Astrocyte (in vitro differentiated cells and primary cell): ENCODE measurements at regions not wholly inside any gene's neighbourhood (a gene's known extent, or its start where the extent isn't known, plus 50 kb on each side); places are given as distances from the start of the nearest gene placed in this dataset.

Source experiments
- DNase-seq: peaks from one replicate; pipeline ENCODE4 v3.0.0-alpha.2; 2010; ENCODE audit warnings: low read depth
- FAIRE-seq: peaks from 2 replicates; lab custom pipeline; 2011; peaks lifted over from hg19 to GRCh38; lab: Jason Lieb, UNC
- H2AFZ ChIP-seq: 2 replicates; pipeline ENCODE4 v1.6.0; 2012; ENCODE audit warnings: low read depth, low read length, inconsistent platforms
- H3K27ac ChIP-seq: 2 replicates; pipeline ENCODE4 v1.5.1; 2011; ENCODE audit warnings: low read depth, low read length, inconsistent platforms
- H3K27me3 ChIP-seq: 2 replicates; pipeline ENCODE4 v1.6.0; 2011; ENCODE audit warnings: low read length, inconsistent platforms; ENCODE audit not compliant: insufficient read depth
- H3K36me3 ChIP-seq: 2 replicates; pipeline ENCODE4 v1.5.1; 2011; ENCODE audit warnings: low read length, inconsistent platforms; ENCODE audit not compliant: insufficient read depth
- H3K4me1 ChIP-seq: 2 replicates; pipeline ENCODE4 v1.5.1; 2011; ENCODE audit warnings: low read length, inconsistent platforms; ENCODE audit not compliant: insufficient read depth
- H3K4me2 ChIP-seq: 2 replicates; pipeline ENCODE4 v1.6.0; 2012; ENCODE audit warnings: low read length, inconsistent platforms
- H3K4me3 ChIP-seq: 2 replicates; pipeline ENCODE4 v1.5.1; 2011; ENCODE audit warnings: low read depth, mild to moderate bottlenecking, low read length, inconsistent platforms; ENCODE audit not compliant: insufficient read depth
- H3K79me2 ChIP-seq: 2 replicates; pipeline ENCODE4 v1.6.0; 2012; ENCODE audit warnings: mild to moderate bottlenecking, low read length, inconsistent platforms; ENCODE audit not compliant: insufficient read depth
- H3K9ac ChIP-seq: 2 replicates; pipeline ENCODE4 v1.6.0; 2012; ENCODE audit warnings: mild to moderate bottlenecking, low read length, inconsistent platforms
- H3K9me3 ChIP-seq: 2 replicates; pipeline ENCODE4 v1.5.1; 2012; ENCODE audit warnings: low read depth, mild to moderate bottlenecking, low read length, inconsistent platforms; ENCODE audit not compliant: insufficient read depth
- H4K20me1 ChIP-seq: 2 replicates; pipeline ENCODE4 v1.6.0; 2012; ENCODE audit warnings: low read length, inconsistent platforms; ENCODE audit not compliant: insufficient read depth
- H3K27ac Mint-ChIP-seq: one replicate; pipeline ENCODE4 v1.8.0; 2021; ENCODE audit warnings: mild to moderate bottlenecking, mixed read lengths; ENCODE audit not compliant: unreplicated experiment
- H3K27me3 Mint-ChIP-seq: one replicate; pipeline ENCODE4 v1.8.0; 2021; ENCODE audit warnings: low read depth, mixed read lengths; ENCODE audit not compliant: unreplicated experiment
- H3K36me3 Mint-ChIP-seq: one replicate; pipeline ENCODE4 v1.8.0; 2021; ENCODE audit warnings: low read depth, mixed read lengths; ENCODE audit not compliant: unreplicated experiment
- H3K4me1 Mint-ChIP-seq: one replicate; pipeline ENCODE4 v1.8.0; 2021; ENCODE audit warnings: low read depth, mixed read lengths; ENCODE audit not compliant: unreplicated experiment
- H3K4me3 Mint-ChIP-seq: one replicate; pipeline ENCODE4 v1.8.0; 2021; ENCODE audit warnings: mild to moderate bottlenecking, moderate library complexity, mixed read lengths; ENCODE audit not compliant: unreplicated experiment
- H3K9me3 Mint-ChIP-seq: one replicate; pipeline ENCODE4 v1.8.0; 2021; ENCODE audit warnings: mild to moderate bottlenecking, mixed read lengths; ENCODE audit not compliant: unreplicated experiment
- EZH2 ChIP-seq: IDR thresholded peaks from 2 replicates; pipeline ENCODE4 v1.6.1; 2012; ENCODE audit warnings: mild to moderate bottlenecking, low read length, inconsistent platforms; ENCODE audit not compliant: insufficient read depth
- TF ChIP-seq, protein P1 (sequence below): IDR thresholded peaks from 2 replicates; pipeline ENCODE4 v1.5.1; 2011; ENCODE audit warnings: low read depth, mild to moderate bottlenecking, inconsistent platforms, low read length, moderate library complexity; ENCODE audit not compliant: insufficient read depth

DNA sequence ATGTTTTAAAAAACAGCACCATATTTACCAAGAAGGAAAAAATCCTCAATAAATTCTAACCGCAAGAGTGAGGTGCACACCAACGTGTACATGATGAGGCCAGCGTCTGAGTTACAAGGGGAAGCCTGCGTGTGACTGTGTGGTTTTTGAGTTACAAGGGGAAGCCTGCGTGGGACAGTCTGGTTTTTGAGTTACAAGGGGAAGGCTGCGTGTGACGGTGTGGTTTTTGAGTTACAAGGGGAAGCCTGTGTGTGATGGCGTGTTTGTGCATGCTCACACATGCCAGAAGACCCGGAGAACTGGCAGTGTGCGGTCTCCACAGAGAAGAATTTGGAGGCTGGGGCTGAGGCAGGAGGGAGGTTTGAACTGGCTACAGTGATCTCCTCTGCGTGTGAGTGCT lies 1376.4 kb downstream of the TBC1D22A start:
- no peak for TF ChIP-seq EZH2
- TF ChIP-seq, protein P1, sequence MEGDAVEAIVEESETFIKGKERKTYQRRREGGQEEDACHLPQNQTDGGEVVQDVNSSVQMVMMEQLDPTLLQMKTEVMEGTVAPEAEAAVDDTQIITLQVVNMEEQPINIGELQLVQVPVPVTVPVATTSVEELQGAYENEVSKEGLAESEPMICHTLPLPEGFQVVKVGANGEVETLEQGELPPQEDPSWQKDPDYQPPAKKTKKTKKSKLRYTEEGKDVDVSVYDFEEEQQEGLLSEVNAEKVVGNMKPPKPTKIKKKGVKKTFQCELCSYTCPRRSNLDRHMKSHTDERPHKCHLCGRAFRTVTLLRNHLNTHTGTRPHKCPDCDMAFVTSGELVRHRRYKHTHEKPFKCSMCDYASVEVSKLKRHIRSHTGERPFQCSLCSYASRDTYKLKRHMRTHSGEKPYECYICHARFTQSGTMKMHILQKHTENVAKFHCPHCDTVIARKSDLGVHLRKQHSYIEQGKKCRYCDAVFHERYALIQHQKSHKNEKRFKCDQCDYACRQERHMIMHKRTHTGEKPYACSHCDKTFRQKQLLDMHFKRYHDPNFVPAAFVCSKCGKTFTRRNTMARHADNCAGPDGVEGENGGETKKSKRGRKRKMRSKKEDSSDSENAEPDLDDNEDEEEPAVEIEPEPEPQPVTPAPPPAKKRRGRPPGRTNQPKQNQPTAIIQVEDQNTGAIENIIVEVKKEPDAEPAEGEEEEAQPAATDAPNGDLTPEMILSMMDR, result no peak
- Mint-ChIP-seq H3K9me3 (no peaks in the 10 kb centered on the region), H3K4me3 (no peak overlapping the region), H3K36me3 (no peaks in the 10 kb centered on the region), H3K27me3 (peaks cover 21% of the 10 kb centered on the region), H3K4me1 (no peaks in the 10 kb centered on the region), H3K27ac (no peak overlapping the region)
- Histone ChIP-seq H4K20me1 (no peaks in the 10 kb centered on the region), H3K4me2 (no peak overlapping the region), H3K9ac (no peak overlapping the region), H2AFZ (no peak overlapping the region), H3K4me3 (no peak overlapping the region), H3K4me1 (no peaks in the 10 kb centered on the region), H3K36me3 (no peaks in the 10 kb centered on the region), H3K9me3 (peaks cover 7% of the 10 kb centered on the region), H3K27ac (no peak overlapping the region), H3K79me2 (no peaks in the 10 kb centered on the region), H3K27me3 (no peaks in the 10 kb centered on the region)
- FAIRE-seq (no peak), DNase-seq (no peak)

DNA sequence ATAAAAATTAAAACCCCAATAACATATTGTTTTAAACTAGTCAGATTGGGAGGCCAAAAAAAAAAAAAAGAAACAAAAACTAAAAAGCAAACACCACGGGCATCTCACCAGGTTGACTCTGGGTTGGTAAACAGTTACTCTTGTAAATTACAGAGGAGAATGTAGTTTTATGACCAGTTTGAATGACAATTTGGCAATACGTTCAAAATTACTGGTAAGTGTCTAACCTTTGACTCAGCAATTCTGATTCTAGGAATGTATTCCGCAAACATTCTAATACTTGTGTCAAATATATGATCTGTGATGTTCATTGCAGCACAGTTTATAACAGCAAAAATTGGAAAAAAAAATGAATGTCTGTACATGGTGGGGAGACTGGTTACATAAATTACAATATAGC lies 1376.0 kb downstream of the TBC1D22A start:
- Mint-ChIP-seq H3K36me3 (no peaks in the 10 kb centered on the region), H3K4me1 (no peaks in the 10 kb centered on the region), H3K27me3 (peaks cover 17% of the 10 kb centered on the region), H3K27ac (no peak overlapping the region), H3K4me3 (no peak overlapping the region), H3K9me3 (no peaks in the 10 kb centered on the region)
- H4K20me1 ChIP-seq, result no peaks in the 10 kb centered on the region
- no peak overlapping the region for H3K4me2 ChIP-seq
- H3K36me3 ChIP-seq, result no peaks in the 10 kb centered on the region
- no peak overlapping the region for H2AFZ ChIP-seq
- H3K27ac ChIP-seq, result no peak overlapping the region
- no peak overlapping the region for H3K4me3 ChIP-seq
- H3K79me2 ChIP-seq, result no peaks in the 10 kb centered on the region
- H3K4me1 ChIP-seq, result no peaks in the 10 kb centered on the region
- no peaks in the 10 kb centered on the region for H3K27me3 ChIP-seq
- H3K9ac ChIP-seq, result no peak overlapping the region
- FAIRE-seq (no peak), DNase-seq (no peak)
- H3K9me3 ChIP-seq, result peaks cover 7% of the 10 kb centered on the region
- TF ChIP-seq EZH2, result no peak
- TF ChIP-seq, protein P1, result no peak

DNA sequence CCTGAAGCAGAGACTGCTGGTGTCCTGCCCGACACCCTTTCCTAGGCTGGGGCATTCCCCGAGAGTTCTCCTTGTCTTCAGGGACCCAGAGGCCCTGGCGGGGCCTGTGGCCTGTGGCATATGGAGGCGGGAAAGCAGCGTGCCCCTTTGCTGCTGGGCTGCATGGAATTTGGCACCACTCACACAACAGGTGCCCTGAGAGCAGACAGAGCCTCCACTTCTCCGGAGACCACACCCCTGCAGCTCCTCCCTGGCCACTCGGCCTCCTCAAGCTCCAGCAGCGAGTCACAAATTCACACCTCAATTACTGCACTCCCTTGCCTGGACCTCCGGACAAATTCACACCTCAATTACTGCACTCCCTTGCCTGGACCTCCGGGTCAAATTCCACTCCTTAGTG lies 1375.2 kb downstream of the TBC1D22A start:
- DNase-seq, result no peak

More for the DNA sequence above, 1375.2 kb downstream of the TBC1D22A start:
- Histone ChIP-seq H3K4me3 (no peak overlapping the region), H2AFZ (no peak overlapping the region), H3K9me3 (peaks cover 7% of the 10 kb centered on the region), H3K27me3 (no peaks in the 10 kb centered on the region), H3K9ac (no peak overlapping the region), H4K20me1 (no peaks in the 10 kb centered on the region), H3K36me3 (no peaks in the 10 kb centered on the region), H3K27ac (no peak overlapping the region), H3K4me2 (no peak overlapping the region), H3K79me2 (no peaks in the 10 kb centered on the region), H3K4me1 (no peaks in the 10 kb centered on the region)
- no peak overlapping the region for H3K4me3 Mint-ChIP-seq
- TF ChIP-seq EZH2, result no peak
- TF ChIP-seq, protein P1, result no peak
- peaks cover 10% of the 10 kb centered on the region for H3K27me3 Mint-ChIP-seq
- H3K36me3 Mint-ChIP-seq, result no peaks in the 10 kb centered on the region
- no peak for FAIRE-seq
- H3K27ac Mint-ChIP-seq, result no peak overlapping the region
- no peaks in the 10 kb centered on the region for H3K9me3 Mint-ChIP-seq
- no peaks in the 10 kb centered on the region for H3K4me1 Mint-ChIP-seq
